NCI-H2171 (cell line): ENCODE measurements at regions not wholly inside any gene's neighbourhood (a gene's known extent, or its start where the extent isn't known, plus 50 kb on each side); places are given as distances from the start of the nearest gene placed in this dataset.

Experiments used
- DNase-seq: peaks from one replicate; lab custom pipeline; 2025; lab: John Stamatoyannopoulos, UW

- no peak for DNase-seq
Measured at GRCh38 chr14:41404126-41404525, 202.6 kb upstream of the LRFN5 start.

- DNase-seq, result no peak
Measured at GRCh38 chr14:41403360-41403759, 203.3 kb upstream of the LRFN5 start.

GRCh38 chr14:41397926-41398325 lies 208.8 kb upstream of the LRFN5 start:
- no peak for DNase-seq

- DNase-seq, result no peak
Measured at GRCh38 chr14:41393512-41393911, 213.2 kb upstream of the LRFN5 start.

- DNase-seq, result no peak
Measured at GRCh38 chr14:41392226-41392625, 214.4 kb upstream of the LRFN5 start.

GRCh38 chr14:41389355-41389754 lies 217.3 kb upstream of the LRFN5 start:
- DNase-seq, result no peak

- DNase-seq, result no peak
Measured at GRCh38 chr14:41385797-41386196, 220.9 kb upstream of the LRFN5 start.

GRCh38 chr14:41380017-41380416 lies 226.7 kb upstream of the LRFN5 start:
- no peak for DNase-seq

- no peak for DNase-seq
Measured at GRCh38 chr14:41378526-41378925, 228.2 kb upstream of the LRFN5 start.

- no peak for DNase-seq
Measured at GRCh38 chr14:41377932-41378331, 228.7 kb upstream of the LRFN5 start.

- DNase-seq, result no peak
Measured at GRCh38 chr14:41374092-41374491, 232.6 kb upstream of the LRFN5 start.

- DNase-seq, result no peak
Measured at GRCh38 chr14:41362139-41362538, 244.5 kb upstream of the LRFN5 start.

GRCh38 chr14:41360126-41360525 lies 246.6 kb upstream of the LRFN5 start:
- no peak for DNase-seq

- no peak for DNase-seq
Measured at GRCh38 chr14:41355866-41356265, 250.8 kb upstream of the LRFN5 start.

GRCh38 chr14:41350476-41350875 lies 256.2 kb upstream of the LRFN5 start:
- DNase-seq, result no peak

GRCh38 chr14:41349289-41349910 lies 257.3 kb upstream of the LRFN5 start:
- no peak for DNase-seq

- DNase-seq, result no peak
Measured at GRCh38 chr14:41343857-41344256, 262.8 kb upstream of the LRFN5 start.

GRCh38 chr14:41313196-41313595 lies 293.5 kb upstream of the LRFN5 start:
- no peak for DNase-seq

- DNase-seq, result no peak
Measured at GRCh38 chr14:41303506-41303905, 303.2 kb upstream of the LRFN5 start.

GRCh38 chr14:41302776-41303175 lies 303.9 kb upstream of the LRFN5 start:
- peak; percentile 8 for DNase-seq

GRCh38 chr14:41299924-41300323 lies 306.8 kb upstream of the LRFN5 start:
- DNase-seq, result no peak

GRCh38 chr14:41298328-41298690 lies 308.4 kb upstream of the LRFN5 start:
- no peak for DNase-seq

- no peak for DNase-seq
Measured at GRCh38 chr14:41297576-41298327, 308.9 kb upstream of the LRFN5 start.

- DNase-seq, result no peak
Measured at GRCh38 chr14:41295734-41296133, 310.9 kb upstream of the LRFN5 start.
